ENCODE measurements at regions not wholly inside any gene's neighbourhood (a gene's known extent, or its start where the extent isn't known, plus 50 kb on each side); places are given as distances from the start of the nearest gene placed in this dataset.

GRCh38 chr4:173860094-173860493 lies 330.1 kb upstream of the HAND2 start:
- no peaks in the 10 kb centered on the region for H3K27me3 ChIP-seq (replicated peaks in 1 of 4; ENCODE audit: control insufficient read depth in 3 of 4, extremely low read depth in 1 of 4, insufficient read depth in 3 of 4, low read length in 3 of 4)
- DNase-seq (ENCODE audit: low read depth in 1 of 2, low spot score in 2 of 2) (no peak), FAIRE-seq (no peak)
- WGBS, 2 experiments (ENCODE audit: extremely low coverage in 1 of 2, insufficient coverage in 1 of 2, insufficient read length in 1 of 2, insufficient replicate concordance in 2 of 2, low coverage in 1 of 2, low lambda C conversion rate in 2 of 2, missing lambda C conversion rate in 1 of 2) = 93% methylated on average over 2 of the region's 2 CpGs; no CpG with 5 or more reads in 1 of the 2 experiments
- H2AK5ac ChIP-seq (ENCODE audit: low read depth, low read length) = no peak overlapping the region
- peaks cover 0 to 3% of the 10 kb centered on the region in 2 experiments; a peak in 1 of 4 replicates for H3K9me3 ChIP-seq (ENCODE audit: insufficient read depth in 2 of 2, low read depth in 1 of 2, low read length in 1 of 2)
- H3K9ac ChIP-seq (replicated peaks in 1 of 4; ENCODE audit: extremely low read depth in 1 of 4, low read depth in 3 of 4, low read length in 3 of 4) = no peak overlapping the region
- no peak overlapping the region for H3K4ac ChIP-seq (replicated peaks; ENCODE audit: insufficient read length, low read depth, low read length)
- H3K27ac ChIP-seq (ENCODE audit: low read depth, low read length) = no peak overlapping the region
- no peak overlapping the region for H3K23ac ChIP-seq (ENCODE audit: insufficient read length)
- H3K36me3 ChIP-seq (ENCODE audit: control insufficient read depth in 2 of 4, insufficient read depth in 4 of 4, low read length in 3 of 4) = no peaks in the 10 kb centered on the region
- ChIA-PET POLR2A (ENCODE audit: partially characterized antibody) (no interaction called here), CTCF (ENCODE audit: partially characterized antibody) (interaction anchor here (0.6 kb wide), 1 partner anchor 12 kb away, joined by 3 read pairs; no protein-coding TSS in a partner anchor)
- H2BK15ac ChIP-seq (ENCODE audit: low read length) = no peak overlapping the region
- H3K4me3 ChIP-seq (ENCODE audit: extremely low read depth in 1 of 4, insufficient read depth in 2 of 4, low read depth in 3 of 4, low read length in 4 of 4) = no peak overlapping the region
- H3K18ac ChIP-seq (ENCODE audit: extremely low read depth, low read length) = no peak overlapping the region
- H3K79me1 ChIP-seq (ENCODE audit: low read depth, low read length) = no peaks in the 10 kb centered on the region
- no peak overlapping the region for H3K14ac ChIP-seq (ENCODE audit: insufficient read length)
- H2BK5ac ChIP-seq (ENCODE audit: low read depth, low read length) = no peak overlapping the region
- no peaks in the 10 kb centered on the region for H3K4me1 ChIP-seq (replicated peaks in 1 of 4; ENCODE audit: control insufficient read depth in 3 of 4, insufficient read depth in 4 of 4, low read length in 3 of 4)
- H3K56ac ChIP-seq (replicated peaks; ENCODE audit: insufficient read length, low read depth, low read length) = no peak overlapping the region
- no peaks in the 10 kb centered on the region for H4K20me1 ChIP-seq (replicated peaks in 1 of 2; ENCODE audit: control insufficient read depth in 1 of 2, insufficient read depth in 2 of 2, low read length in 2 of 2)
- H4K8ac ChIP-seq (ENCODE audit: extremely low read depth, insufficient read depth, low read length) = no peak overlapping the region
- no peak overlapping the region for H3K4me2 ChIP-seq (ENCODE audit: insufficient read depth in 1 of 2, low read depth in 2 of 2, low read length in 2 of 2)
- H4K5ac ChIP-seq (ENCODE audit: insufficient read length, low read depth, low read length) = no peak overlapping the region
- no peak overlapping the region for H2BK20ac ChIP-seq (ENCODE audit: low read length)
- H4K91ac ChIP-seq (replicated peaks; ENCODE audit: insufficient read length, low read length) = no peak overlapping the region
- no peak overlapping the region for H2BK120ac ChIP-seq (replicated peaks; ENCODE audit: low read depth, low read length)
- H3K79me2 ChIP-seq (ENCODE audit: control insufficient read depth in 1 of 2, insufficient read depth in 2 of 2, low read length in 2 of 2) = no peaks in the 10 kb centered on the region
- H3K23me2 ChIP-seq (ENCODE audit: low read depth, low read length) = no peaks in the 10 kb centered on the region
- H2BK12ac ChIP-seq (ENCODE audit: low read depth, low read length) = no peak overlapping the region
- no peak overlapping the region for H2AFZ ChIP-seq (ENCODE audit: low read length)
- no peak for TF ChIP-seq EZH2 (IDR thresholded peaks at IDR 0.05; ENCODE audit: low read depth, low read length, severe bottlenecking)
- no peak for TF ChIP-seq ASH2L (IDR thresholded peaks at IDR 0.05; ENCODE audit: low read length)
- TF ChIP-seq RBBP5 (IDR thresholded peaks at IDR 0.05; ENCODE audit: borderline replicate concordance, low read depth, low read length) = no peak
- TF ChIP-seq ZNF274 (IDR thresholded peaks at IDR 0.05; ENCODE audit: borderline replicate concordance, extremely low read depth, low read length) = no peak
- TF ChIP-seq NRF1 (IDR thresholded peaks at IDR 0.05; ENCODE audit: low read depth, low read length) = no peak
- no peak for TF ChIP-seq CEBPB (IDR thresholded peaks at IDR 0.05; ENCODE audit: low read depth, low read length)
- no peak for TF ChIP-seq EGR1 (IDR thresholded peaks at IDR 0.05; ENCODE audit: borderline replicate concordance, low read depth, low read length)
- TF ChIP-seq SP4 (IDR thresholded peaks at IDR 0.05; ENCODE audit: low read length) = no peak
- TF ChIP-seq KDM1A (IDR thresholded peaks at IDR 0.05; ENCODE audit: borderline replicate concordance, low read length) = no peak
- no peak for TF ChIP-seq RAD21 (IDR thresholded peaks at IDR 0.05 in 1 of 2, conservative IDR thresholded peaks at IDR 0.05 in 1 of 2; ENCODE audit: low read depth in 2 of 2, low read length in 2 of 2)
- no peak for TF ChIP-seq CBX8 (IDR thresholded peaks at IDR 0.05; ENCODE audit: borderline replicate concordance, low read depth, low read length)
- no peak for TF ChIP-seq SP2 (IDR thresholded peaks at IDR 0.05; ENCODE audit: low read length)
- TF ChIP-seq HDAC2 (IDR thresholded peaks at IDR 0.05; ENCODE audit: borderline replicate concordance in 1 of 2, low read depth in 2 of 2, low read length in 2 of 2) = no peak
- no peak for TF ChIP-seq GABPA (IDR thresholded peaks at IDR 0.05; ENCODE audit: borderline replicate concordance, insufficient read depth, low read length)
